ENCODE measurements at regions not wholly inside any gene's neighbourhood (a gene's known extent, or its start where the extent isn't known, plus 50 kb on each side); places are given as distances from the start of the nearest gene placed in this dataset.

- H3K36me3 ChIP-seq (ENCODE audit: control insufficient read depth, insufficient read depth, low read length), result no peaks in the 10 kb centered on the region
- H3K27me3 ChIP-seq (ENCODE audit: control insufficient read depth, insufficient read depth, low read length), result no peaks in the 10 kb centered on the region
- no peaks in the 10 kb centered on the region for H3K9me3 ChIP-seq (ENCODE audit: control insufficient read depth, insufficient read depth, low read length)
- no peak overlapping the region for H3K27ac ChIP-seq (ENCODE audit: low read length)
- no peak for DNase-seq (ENCODE audit: low read depth, low spot score)
- H3K4me1 ChIP-seq (ENCODE audit: control insufficient read depth, insufficient read depth, low read length), result no peaks in the 10 kb centered on the region
- WGBS (ENCODE audit: insufficient coverage, insufficient read length), result no CpG with 5 or more reads among the region's 4 CpGs
- no peak overlapping the region for H3K4me3 ChIP-seq (ENCODE audit: low read length)
Observed at GRCh38 chr2:207444756-207445155, 85.0 kb upstream of the CREB1 start.

GRCh38 chr2:207446653-207447052, 83.1 kb upstream of the CREB1 start:
- no peak for DNase-seq (ENCODE audit: low read depth, low spot score)
- Histone ChIP-seq H3K27ac (ENCODE audit: low read length) (no peak overlapping the region), H3K9me3 (ENCODE audit: control insufficient read depth, insufficient read depth, low read length) (no peaks in the 10 kb centered on the region), H3K4me1 (ENCODE audit: control insufficient read depth, insufficient read depth, low read length) (no peaks in the 10 kb centered on the region), H3K36me3 (ENCODE audit: control insufficient read depth, insufficient read depth, low read length) (no peaks in the 10 kb centered on the region), H3K27me3 (ENCODE audit: control insufficient read depth, insufficient read depth, low read length) (no peaks in the 10 kb centered on the region), H3K4me3 (ENCODE audit: low read length) (no peak overlapping the region)
- whole genome bisulfite sequencing (ENCODE audit: insufficient coverage, insufficient read length), result no CpG with 5 or more reads among the region's 6 CpGs

- Histone ChIP-seq H3K4me1 (ENCODE audit: control insufficient read depth, insufficient read depth, low read length) (no peaks in the 10 kb centered on the region), H3K27ac (ENCODE audit: low read length) (no peak overlapping the region), H3K36me3 (ENCODE audit: control insufficient read depth, insufficient read depth, low read length) (no peaks in the 10 kb centered on the region), H3K4me3 (ENCODE audit: low read length) (no peak overlapping the region), H3K9me3 (ENCODE audit: control insufficient read depth, insufficient read depth, low read length) (no peaks in the 10 kb centered on the region), H3K27me3 (ENCODE audit: control insufficient read depth, insufficient read depth, low read length) (no peaks in the 10 kb centered on the region)
- DNase-seq (ENCODE audit: low read depth, low spot score), result no peak
- no CpG with 5 or more reads among the region's 1 CpG for WGBS (ENCODE audit: insufficient coverage, insufficient read length)
Observed at GRCh38 chr2:207448006-207448405, 81.8 kb upstream of the CREB1 start.

GRCh38 chr2:207449642-207450165, 80.1 kb upstream of the CREB1 start:
- no peak overlapping the region for H3K4me3 ChIP-seq (ENCODE audit: low read length)
- H3K27ac ChIP-seq (ENCODE audit: low read length), result no peak overlapping the region
- no peaks in the 10 kb centered on the region for H3K27me3 ChIP-seq (ENCODE audit: control insufficient read depth, insufficient read depth, low read length)
- DNase-seq (ENCODE audit: low read depth, low spot score), result no peak
- no CpG with 5 or more reads among the region's 1 CpG for WGBS (ENCODE audit: insufficient coverage, insufficient read length)
- no peaks in the 10 kb centered on the region for H3K36me3 ChIP-seq (ENCODE audit: control insufficient read depth, insufficient read depth, low read length)
- no peaks in the 10 kb centered on the region for H3K9me3 ChIP-seq (ENCODE audit: control insufficient read depth, insufficient read depth, low read length)
- H3K4me1 ChIP-seq (ENCODE audit: control insufficient read depth, insufficient read depth, low read length), result no peaks in the 10 kb centered on the region

GRCh38 chr2:207450186-207450585, 79.6 kb upstream of the CREB1 start:
- DNase-seq (ENCODE audit: low read depth, low spot score), result no peak
- Histone ChIP-seq H3K27me3 (ENCODE audit: control insufficient read depth, insufficient read depth, low read length) (no peaks in the 10 kb centered on the region), H3K36me3 (ENCODE audit: control insufficient read depth, insufficient read depth, low read length) (no peaks in the 10 kb centered on the region), H3K4me3 (ENCODE audit: low read length) (no peak overlapping the region), H3K9me3 (ENCODE audit: control insufficient read depth, insufficient read depth, low read length) (no peaks in the 10 kb centered on the region), H3K4me1 (ENCODE audit: control insufficient read depth, insufficient read depth, low read length) (no peaks in the 10 kb centered on the region), H3K27ac (ENCODE audit: low read length) (no peak overlapping the region)
- WGBS (ENCODE audit: insufficient coverage, insufficient read length), result no CpG with 5 or more reads among the region's 1 CpG

GRCh38 chr2:207458582-207458981, 71.2 kb upstream of the CREB1 start:
- Histone ChIP-seq H3K4me3 (ENCODE audit: low read length) (no peak overlapping the region), H3K9me3 (ENCODE audit: control insufficient read depth, insufficient read depth, low read length) (no peaks in the 10 kb centered on the region), H3K36me3 (ENCODE audit: control insufficient read depth, insufficient read depth, low read length) (no peaks in the 10 kb centered on the region), H3K27ac (ENCODE audit: low read length) (no peak overlapping the region), H3K4me1 (ENCODE audit: control insufficient read depth, insufficient read depth, low read length) (no peaks in the 10 kb centered on the region), H3K27me3 (ENCODE audit: control insufficient read depth, insufficient read depth, low read length) (no peaks in the 10 kb centered on the region)
- WGBS (ENCODE audit: insufficient coverage, insufficient read length), result no CpG with 5 or more reads among the region's 5 CpGs
- DNase-seq (ENCODE audit: low read depth, low spot score), result no peak

- Histone ChIP-seq H3K4me3 (ENCODE audit: low read length) (no peak overlapping the region), H3K36me3 (ENCODE audit: control insufficient read depth, insufficient read depth, low read length) (no peaks in the 10 kb centered on the region), H3K27me3 (ENCODE audit: control insufficient read depth, insufficient read depth, low read length) (no peaks in the 10 kb centered on the region), H3K4me1 (ENCODE audit: control insufficient read depth, insufficient read depth, low read length) (no peaks in the 10 kb centered on the region), H3K27ac (ENCODE audit: low read length) (no peak overlapping the region), H3K9me3 (ENCODE audit: control insufficient read depth, insufficient read depth, low read length) (no peaks in the 10 kb centered on the region)
- no peak for DNase-seq (ENCODE audit: low read depth, low spot score)
- WGBS (ENCODE audit: insufficient coverage, insufficient read length), result no CpG with 5 or more reads among the region's 7 CpGs
Observed at GRCh38 chr2:207459990-207460757, 69.6 kb upstream of the CREB1 start.

- Histone ChIP-seq H3K27ac (ENCODE audit: low read length) (no peak overlapping the region), H3K36me3 (ENCODE audit: control insufficient read depth, insufficient read depth, low read length) (no peaks in the 10 kb centered on the region), H3K4me1 (ENCODE audit: control insufficient read depth, insufficient read depth, low read length) (no peaks in the 10 kb centered on the region), H3K27me3 (ENCODE audit: control insufficient read depth, insufficient read depth, low read length) (no peaks in the 10 kb centered on the region), H3K4me3 (ENCODE audit: low read length) (no peak overlapping the region), H3K9me3 (ENCODE audit: control insufficient read depth, insufficient read depth, low read length) (no peaks in the 10 kb centered on the region)
- no CpG with 5 or more reads among the region's 8 CpGs for WGBS (ENCODE audit: insufficient coverage, insufficient read length)
- no peak for DNase-seq (ENCODE audit: low read depth, low spot score)
Observed at GRCh38 chr2:207463433-207463832, 66.3 kb upstream of the CREB1 start.

GRCh38 chr2:207464007-207464406, 65.8 kb upstream of the CREB1 start:
- no peak overlapping the region for H3K27ac ChIP-seq (ENCODE audit: low read length)
- H3K27me3 ChIP-seq (ENCODE audit: control insufficient read depth, insufficient read depth, low read length), result no peaks in the 10 kb centered on the region
- DNase-seq (ENCODE audit: low read depth, low spot score), result no peak
- no peak overlapping the region for H3K4me3 ChIP-seq (ENCODE audit: low read length)
- no CpG with 5 or more reads among the region's 10 CpGs for WGBS (ENCODE audit: insufficient coverage, insufficient read length)
- H3K4me1 ChIP-seq (ENCODE audit: control insufficient read depth, insufficient read depth, low read length), result no peaks in the 10 kb centered on the region
- no peaks in the 10 kb centered on the region for H3K9me3 ChIP-seq (ENCODE audit: control insufficient read depth, insufficient read depth, low read length)
- no peaks in the 10 kb centered on the region for H3K36me3 ChIP-seq (ENCODE audit: control insufficient read depth, insufficient read depth, low read length)

GRCh38 chr2:207465894-207466293, 63.9 kb upstream of the CREB1 start:
- no peaks in the 10 kb centered on the region for H3K9me3 ChIP-seq (ENCODE audit: control insufficient read depth, insufficient read depth, low read length)
- H3K4me1 ChIP-seq (ENCODE audit: control insufficient read depth, insufficient read depth, low read length), result no peaks in the 10 kb centered on the region
- no peaks in the 10 kb centered on the region for H3K27me3 ChIP-seq (ENCODE audit: control insufficient read depth, insufficient read depth, low read length)
- no peak for DNase-seq (ENCODE audit: low read depth, low spot score)
- WGBS (ENCODE audit: insufficient coverage, insufficient read length), result no CpG with 5 or more reads among the region's 1 CpG
- no peaks in the 10 kb centered on the region for H3K36me3 ChIP-seq (ENCODE audit: control insufficient read depth, insufficient read depth, low read length)
- no peak overlapping the region for H3K27ac ChIP-seq (ENCODE audit: low read length)
- H3K4me3 ChIP-seq (ENCODE audit: low read length), result no peak overlapping the region
